Activated naive CD8-positive, alpha-beta T cell treated with anti-CD3 and anti-CD28 coated beads, Interleukin-2, amount 50 U/mL, for 16 hours (primary cell): ENCODE measurements at regions not wholly inside any gene's neighbourhood (a gene's known extent, or its start where the extent isn't known, plus 50 kb on each side); places are given as distances from the start of the nearest gene placed in this dataset.
"Not testable (repeated sequence)": the region's sequence is repeated elsewhere in the genome, so short reads cannot be mapped to it uniquely, and the experiment has no call there.

ENCODE experiments used
- DNase-seq: peaks from one replicate; pipeline ENCODE4 v3.0.0-alpha.2; 2020; ENCODE audit warnings: low read depth, low spot score

DNA sequence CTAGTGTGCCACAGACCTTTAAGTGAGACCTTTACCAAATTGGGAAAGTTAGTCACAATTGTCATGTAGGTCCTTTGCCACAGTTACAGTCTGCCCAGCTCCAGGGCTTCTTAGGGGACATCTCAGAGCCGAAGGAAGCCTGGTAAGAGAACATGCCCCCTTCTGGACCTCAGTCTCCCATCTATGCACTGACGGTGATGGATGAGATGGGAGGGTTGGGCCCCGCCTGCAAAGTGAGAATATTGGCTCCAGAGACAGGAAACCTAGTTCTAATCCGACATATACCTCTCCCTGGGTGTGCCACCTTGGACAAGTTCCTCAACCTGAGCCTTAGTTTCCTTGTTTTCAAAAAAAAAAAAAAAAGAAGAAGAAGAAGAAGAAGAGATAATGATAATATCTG lies 85.1 kb upstream of the NAV2 start:
- DNase-seq, result no peak

DNA sequence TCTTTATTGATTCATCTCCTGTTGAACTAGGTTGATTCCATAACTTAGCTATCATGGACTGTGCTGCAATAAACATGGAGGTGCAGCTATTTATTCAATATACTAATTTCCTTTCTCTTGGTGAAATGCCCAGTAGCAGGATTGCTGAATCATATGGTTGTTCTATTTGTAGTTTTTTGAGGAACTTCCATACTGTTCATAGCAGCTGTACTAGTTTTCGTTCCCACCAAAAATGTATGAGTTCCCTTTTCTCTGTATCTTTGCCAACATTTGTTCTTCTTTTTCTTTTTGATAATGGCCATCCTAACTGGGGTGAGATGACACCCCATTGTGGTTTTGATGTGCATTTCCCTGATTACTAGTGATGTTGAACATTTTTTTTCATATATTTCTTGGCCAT lies 87.2 kb upstream of the NAV2 start:
- no peak for DNase-seq

DNA sequence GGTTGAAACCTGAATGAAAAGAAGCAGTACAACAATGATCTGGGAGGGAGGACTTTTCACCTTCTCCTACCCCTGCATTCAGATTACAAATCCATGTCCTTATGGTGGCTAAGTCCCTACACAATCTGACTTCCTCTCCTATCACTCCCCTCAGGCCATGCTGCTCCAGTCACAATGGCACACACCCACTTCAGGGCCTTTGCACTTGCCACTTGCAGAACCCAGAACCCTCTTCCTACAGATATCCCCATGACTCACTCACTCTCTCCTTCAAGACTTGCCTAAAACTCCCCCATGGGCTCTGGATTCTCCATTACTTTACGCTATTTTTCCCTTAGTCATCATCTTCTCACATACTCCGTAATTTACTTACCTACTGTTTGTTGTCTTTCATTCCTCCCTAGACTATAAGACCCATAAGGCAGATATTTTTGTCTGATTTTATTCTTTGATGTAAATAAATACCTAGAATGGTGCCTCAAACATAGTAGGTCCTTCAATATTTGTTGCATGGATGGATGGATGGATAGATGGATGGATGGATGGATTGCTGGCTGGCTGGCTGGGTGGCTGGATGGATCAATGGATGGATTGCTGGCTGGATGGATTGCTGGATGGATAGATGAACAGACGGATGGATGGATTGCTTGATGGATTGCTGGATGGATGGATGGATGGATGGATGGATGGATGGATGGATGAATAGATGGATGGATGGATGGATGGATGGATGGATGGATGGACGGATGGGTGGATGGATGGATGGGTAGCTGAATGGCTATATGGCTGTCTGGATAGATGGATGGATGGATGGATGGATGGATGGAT lies 94.7 kb upstream of the NAV2 start:
- DNase-seq, result no peak

DNA sequence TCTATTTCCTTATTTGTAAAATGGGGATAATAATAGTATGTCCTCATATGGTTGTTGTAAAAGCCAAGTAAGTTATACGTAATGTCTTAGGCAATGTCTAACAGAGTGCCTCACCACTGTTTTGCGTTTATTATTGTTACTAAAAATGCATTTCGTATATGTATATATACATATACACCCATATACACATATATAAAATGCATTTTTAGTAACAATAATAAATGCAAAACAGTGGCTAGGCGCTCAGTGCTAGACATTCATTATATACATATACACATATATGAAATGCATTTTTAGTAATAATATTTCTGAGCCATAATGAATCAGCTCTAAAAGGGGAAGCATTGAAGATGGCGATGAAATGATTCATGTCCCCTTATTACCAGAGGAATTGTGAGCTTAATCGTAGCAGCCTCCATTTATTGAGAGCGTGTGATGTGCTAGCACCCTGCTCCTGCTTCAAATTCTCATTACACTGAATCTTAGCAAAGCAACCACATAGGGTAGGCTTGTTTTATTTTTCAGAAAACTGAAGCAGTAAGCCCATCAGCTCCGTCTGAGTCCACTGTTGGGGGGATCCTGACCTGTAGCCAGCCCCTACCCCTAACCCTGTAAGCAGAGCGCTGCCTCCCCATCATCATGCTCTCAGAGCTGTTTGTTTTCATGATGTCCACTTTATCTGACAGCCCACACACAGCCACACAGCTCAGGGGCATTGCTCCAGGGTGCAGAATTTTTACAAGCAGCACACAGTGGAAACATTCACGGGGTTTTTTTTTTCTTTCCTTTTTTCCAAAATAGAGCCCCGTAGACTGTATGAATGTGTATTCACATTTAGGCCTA lies 97.1 kb upstream of the NAV2 start:
- no peak for DNase-seq

DNA sequence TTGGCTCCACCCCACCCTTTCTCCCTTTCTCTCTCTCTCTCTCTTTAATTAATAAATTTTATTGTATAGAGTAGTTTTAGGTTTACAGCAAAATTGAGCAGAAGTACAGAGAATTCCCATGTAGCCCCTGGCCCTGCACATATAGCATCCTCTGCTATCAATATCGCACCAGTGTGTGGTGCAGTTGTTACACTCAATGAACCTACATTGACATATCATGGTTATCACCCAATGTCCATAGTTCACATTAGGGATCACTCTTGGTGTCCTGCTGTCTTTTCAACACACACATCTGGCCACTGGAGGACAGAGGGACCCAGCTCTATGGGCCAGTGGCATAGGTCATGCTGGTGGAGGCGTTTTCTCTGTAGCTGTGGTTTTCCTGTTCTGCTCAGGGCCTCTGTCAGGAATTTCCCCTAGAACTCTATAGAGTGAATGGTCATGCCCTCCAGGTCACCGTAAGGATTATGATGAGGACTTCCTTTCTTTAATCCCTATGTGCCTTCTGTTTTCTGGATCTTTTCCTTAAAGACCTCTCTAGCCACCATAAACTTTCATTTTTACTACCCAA lies 98.2 kb upstream of the NAV2 start:
- no peak for DNase-seq

DNA sequence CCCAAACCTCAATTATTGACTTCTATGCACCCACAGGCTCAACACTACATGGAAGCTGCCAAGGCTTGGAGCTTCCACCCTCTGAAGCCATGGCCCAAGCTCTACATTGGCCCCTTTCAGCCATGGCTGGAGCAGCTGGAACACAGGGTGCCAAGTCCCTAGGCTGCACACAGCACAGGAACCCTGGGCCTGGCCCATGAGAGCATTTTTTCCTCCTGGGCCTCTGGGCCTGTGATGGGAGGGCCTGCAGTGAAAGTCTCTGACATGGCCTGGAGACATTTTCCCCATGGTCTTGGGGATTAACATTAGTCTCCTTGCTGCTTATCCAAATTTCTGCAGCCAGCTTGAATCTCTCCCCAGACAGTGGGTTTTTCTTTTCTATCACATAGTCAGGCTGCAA lies 100.6 kb upstream of the NAV2 start:
- not testable (repeated sequence) for DNase-seq

DNA sequence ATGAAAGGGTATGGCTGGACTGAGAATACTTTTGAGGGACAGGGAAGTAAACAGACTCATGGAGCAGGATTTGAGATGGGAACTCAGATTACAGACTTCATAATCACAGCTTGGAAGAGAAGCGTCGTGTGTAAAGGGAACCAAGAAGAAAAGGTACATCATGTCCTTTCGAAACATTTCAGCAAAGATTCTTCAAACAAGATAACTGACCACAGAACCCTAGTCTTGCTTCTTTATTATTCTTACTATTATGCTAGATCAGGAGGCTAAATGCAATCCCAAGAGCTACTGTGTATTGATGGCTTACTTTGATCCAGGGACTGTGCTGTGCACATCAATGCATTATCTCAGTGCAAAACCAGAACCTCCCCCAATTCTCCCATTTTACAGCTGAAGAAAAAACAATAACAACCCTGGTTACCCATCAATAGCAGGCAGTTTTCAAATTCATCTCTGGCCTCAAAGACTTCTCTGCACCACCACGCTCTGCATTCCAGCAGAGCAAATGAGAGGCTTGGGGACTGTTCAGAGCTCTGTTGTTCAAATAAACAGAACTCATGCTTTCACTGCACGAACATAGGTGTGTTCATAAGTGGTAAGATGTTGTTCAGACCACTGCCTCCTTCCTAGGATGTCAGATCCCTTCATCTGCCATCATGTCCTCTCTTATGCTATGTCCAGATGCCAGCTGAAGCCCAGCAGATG lies 104.8 kb upstream of the NAV2 start:
- DNase-seq, result no peak

DNA sequence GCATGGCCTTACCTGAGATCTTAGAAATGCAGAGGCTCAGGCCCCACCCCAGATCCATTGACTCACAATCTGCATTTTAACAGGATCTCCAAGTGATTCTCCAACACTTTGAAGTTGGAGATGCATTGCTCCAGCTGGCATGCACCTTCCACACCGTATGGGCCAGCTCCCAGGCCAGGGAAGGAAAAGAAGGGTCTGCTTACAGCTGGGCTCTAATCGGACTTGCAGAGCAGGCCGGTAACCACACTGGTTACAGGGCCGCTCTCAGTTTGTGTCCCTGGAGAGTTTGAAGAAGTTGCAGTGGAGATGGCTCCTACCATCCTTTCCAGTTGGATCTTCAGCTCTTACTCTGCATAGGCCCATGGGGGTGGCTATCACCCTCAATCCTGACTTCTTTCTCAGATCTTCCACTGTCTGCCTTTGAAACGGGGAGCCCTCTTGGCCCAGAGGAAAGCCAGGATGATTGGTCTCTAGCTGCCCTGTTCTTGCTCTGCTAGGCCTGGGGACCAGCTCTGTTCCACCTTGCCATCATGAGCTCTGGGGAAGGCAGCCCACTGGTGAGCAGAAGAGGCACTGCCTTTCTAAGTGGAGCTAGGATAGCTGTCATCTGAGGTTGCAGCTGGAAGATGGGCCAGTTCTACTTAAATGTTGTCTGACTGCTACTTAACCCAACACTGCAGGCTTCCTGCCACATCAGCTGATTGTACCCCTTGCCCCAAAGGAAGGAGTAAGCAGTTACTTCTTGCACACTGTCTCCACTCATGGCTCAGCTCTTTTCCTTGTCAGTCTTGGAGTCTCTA lies 105.6 kb upstream of the NAV2 start:
- no peak for DNase-seq

DNA sequence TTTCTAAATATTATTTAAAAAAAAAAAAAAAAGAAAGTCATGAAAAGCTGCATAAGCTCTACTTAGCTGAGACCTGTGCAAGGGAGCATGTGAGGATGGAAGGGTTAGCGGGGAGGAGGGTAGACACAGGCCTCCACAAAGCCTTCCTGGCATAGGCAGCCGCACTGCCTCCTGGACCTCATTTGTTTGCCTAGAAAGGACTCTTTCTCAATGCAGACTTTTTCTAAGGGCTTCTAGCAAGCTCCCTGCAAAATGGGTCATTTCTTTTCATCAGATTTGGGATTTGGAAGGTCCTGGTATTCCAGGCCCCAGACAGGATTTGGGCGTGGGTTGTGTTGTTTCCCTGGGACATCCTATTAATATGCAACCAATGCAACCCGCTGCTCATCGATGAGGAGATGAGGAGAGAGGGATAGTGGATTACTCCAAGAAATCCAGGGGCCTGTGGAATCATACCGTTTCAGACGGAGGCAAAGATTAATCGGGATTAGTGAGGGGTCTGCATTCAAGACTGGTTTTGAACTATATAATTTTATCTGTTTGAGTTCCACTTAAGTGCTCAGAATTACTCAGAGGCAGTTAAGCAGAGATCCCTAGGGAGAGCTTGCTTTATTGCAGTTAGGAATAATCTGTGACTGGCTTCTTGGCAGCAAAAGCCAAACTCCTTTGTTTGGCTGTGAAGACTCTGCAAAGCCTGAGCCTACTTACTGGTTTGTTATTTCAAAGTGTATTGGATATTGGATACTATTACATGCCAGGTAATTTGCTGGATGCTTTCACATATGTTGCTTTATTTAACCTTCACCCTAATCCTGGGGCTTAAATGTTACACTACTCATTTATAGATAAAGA lies 106.9 kb upstream of the NAV2 start:
- DNase-seq, result no peak

DNA sequence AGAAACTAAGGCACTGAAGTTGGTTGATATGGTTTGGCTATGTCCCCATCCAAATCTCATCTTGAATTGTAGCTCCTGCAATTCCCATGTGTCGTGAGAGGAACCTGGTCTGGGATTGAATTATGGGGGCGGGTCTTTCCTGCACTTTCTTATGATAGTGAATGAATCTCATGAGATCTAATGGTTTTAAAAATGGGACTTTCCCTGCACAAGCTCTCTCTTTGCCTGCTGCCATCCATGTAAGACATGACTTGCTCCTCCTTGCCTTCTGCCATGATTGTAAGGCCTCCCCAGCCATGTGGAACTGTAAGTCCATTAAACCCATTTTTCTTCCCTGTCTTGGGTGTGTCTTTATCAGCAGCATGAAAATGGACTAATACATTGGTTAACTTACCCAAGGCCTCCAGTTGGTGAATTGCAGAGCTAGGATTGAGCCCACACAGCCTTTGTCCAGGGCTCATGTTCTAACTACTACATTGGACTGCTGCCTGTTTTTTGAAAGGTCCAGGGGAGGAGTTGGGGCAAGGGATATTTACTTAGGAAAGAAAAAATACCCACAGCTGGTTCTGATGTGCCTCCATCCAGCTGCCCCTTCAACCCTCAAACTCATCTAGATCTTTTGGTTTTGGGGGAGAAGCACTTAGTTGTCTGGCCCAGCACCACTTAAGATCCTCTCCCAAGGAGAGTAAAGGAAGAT lies 107.8 kb upstream of the NAV2 start:
- no peak for DNase-seq

DNA sequence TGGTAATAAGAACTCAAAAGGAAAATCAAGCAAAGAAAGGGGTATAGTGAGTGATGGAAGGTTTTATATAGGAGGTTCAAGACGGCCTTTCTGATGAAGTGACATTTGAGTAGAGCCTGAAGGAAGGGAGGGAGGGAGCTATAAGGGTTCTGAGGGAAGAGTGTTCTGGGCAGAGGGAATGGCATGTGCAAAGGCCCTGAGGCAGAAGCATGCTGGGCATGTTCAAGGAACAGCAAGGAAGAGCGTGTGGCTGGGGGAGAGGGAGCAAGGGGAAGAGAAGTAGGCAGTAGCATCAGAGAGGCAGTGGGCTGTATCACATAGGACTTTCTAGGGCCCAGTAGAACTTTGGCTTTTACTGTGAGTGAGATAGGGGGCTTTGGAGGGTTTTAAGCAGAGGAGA lies 108.9 kb upstream of the NAV2 start:
- DNase-seq, result no peak

DNA sequence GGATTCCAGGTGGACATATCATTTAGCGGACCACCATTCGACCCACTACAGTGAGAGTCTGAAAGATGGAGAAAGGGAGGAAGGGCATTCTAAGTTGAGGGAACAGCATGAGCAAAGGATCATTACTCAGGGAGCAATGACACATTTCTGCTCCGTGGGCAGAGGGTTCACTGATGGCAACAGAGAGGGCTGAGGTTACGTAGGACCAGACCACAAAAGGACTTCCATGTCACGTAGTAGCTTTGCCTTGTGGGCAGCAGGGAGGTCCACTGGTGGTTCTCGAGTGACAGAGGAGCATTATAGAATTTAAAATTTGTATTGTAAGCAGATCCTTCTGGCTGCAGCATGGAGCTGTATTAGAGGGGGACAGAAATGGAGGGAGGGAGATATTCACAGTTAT lies 109.7 kb upstream of the NAV2 start:
- DNase-seq, result no peak

DNA sequence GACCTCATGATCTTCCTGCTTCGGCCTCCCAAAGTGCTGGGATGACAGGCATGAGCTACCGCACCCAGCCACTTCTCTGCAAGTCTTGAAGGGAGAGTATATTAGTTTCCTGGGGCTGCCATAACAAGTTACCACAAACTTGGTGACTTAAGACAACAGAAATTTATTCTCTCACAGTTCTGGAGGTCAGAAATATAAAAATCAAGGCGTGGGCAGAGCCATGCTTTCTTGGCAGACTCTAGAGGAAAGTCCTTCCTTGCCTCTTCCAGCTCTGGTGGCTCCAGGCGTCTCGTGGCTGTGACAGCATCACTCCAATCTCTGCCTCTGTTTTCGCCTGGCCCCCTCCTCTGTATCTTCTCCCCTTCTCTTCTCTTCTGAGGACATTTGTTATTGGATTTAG lies 110.2 kb upstream of the NAV2 start:
- no peak for DNase-seq

DNA sequence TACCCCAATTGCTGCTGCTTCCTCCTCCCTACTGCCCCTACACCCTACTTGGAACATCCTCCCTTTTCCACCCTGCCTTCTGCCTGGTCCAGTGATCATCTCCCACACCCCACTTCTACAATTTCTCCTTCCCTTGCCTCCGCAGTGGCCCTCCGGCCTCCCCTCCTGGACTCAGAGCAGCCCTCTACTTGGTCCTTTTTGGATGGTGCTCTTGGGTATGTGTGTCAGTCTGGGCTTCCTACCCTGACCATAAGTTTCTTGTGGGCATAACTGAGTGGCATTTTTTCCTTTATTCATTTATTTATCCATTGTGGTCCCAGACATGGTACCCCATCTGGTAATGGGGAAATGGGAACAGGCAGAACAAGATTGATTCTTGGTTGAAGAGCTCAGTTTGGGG lies 111.4 kb upstream of the NAV2 start:
- no peak for DNase-seq

DNA sequence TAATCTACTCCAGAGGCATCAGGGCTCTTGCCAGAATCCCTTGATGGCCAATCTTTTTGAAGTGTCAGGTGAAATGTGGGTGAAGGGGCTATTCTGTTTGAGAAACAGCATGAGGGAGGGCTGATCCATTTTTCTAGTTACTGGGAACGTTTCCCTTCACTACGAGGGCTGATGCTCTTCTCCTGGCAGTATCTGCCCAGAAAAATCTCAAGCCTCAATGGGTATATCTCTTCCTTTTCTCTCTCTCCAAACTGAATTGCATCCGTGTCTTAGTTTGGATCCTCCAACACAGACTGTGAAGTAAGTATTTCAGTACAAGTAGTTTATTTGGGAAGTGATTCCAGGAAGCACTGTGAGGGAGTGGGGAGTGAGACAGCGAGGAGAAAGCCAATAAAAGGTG lies 113.0 kb upstream of the NAV2 start:
- no peak for DNase-seq

DNA sequence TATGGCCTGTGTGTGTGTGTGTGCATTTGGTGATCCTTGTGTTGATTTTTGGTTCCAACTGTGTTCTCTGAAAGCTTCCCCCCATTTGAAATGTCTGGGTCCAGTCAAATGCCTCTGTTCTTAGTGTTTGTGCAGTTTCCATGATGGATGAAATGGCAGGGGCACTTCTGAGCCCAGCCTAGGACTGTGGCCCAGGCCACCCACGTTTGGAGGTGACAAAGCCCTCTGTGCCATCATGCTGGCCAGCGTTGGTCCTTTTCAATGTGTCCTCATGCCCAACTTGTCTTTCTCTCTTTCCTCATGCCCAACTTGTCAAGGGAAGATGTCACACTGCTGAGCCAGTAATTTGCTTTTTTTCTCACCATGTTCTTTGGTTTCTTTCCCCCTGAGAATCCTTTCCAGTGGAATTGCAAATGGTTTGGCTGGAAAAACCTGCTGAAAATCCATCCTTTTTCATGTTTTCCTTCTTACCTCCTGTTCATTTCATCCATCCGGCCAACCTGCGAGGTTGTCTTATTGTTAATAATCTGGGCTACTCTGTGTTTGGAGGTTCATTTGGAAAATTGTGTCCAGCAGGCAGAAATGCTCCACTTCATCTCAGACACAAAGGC lies 113.7 kb upstream of the NAV2 start:
- DNase-seq, result no peak

DNA sequence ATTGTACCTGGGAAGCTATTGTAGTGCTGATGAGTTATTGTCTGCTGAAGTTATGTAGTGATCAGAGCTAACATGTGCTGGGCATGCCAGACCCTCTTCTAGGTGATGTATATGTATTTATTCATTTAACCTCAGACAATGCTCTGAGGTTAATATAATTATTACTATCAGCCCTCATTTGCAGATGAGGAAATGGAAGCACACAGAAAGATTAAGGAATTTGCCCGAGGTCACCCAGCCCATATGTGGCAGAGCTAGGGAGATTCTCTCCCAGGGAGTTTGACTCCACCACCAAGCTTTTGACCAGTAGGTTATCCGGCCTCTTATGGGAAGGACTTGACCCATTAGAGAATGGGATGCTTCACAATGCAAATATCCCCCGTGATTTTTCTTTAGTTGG lies 114.2 kb upstream of the NAV2 start:
- DNase-seq, result no peak

DNA sequence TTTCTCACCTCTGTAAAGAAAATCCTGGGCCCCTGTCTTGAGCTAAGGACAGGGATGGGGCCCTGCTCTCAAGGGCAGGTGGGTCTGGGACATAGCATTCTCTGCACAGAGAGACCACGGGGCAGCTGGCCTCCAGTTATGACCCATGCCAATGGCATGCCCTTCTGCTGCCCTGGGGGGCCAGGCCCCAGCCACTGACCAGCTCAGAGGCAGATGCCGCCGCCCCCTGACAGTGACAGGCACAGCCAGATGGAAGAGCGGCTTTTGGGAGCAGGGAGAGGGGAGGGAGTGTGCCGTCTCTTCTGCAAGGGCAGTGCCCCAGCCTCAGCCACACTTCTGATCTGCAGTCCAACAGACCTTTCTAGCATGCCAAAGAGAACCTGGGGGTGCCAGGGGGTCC lies 114.8 kb upstream of the NAV2 start:
- no peak for DNase-seq

DNA sequence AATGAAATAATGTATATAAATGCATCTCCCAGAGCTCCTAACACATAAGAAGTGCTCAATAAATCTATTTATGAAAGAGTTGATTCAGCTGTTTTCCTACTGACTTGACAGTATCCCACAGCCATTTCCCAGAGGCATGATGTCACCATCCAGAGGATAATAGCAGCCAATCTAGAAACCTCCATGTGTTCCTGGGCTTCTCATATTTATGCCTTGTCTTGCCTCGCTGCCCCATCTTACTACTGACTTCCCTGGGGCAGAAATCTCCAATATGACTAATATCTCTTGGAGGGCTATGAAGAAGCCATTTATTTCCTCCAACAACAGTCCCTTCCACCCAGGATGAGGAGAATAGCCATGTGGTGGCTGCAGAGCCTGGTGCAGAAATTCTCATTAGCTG lies 115.4 kb upstream of the NAV2 start:
- DNase-seq, result no peak
